GM23338 (cell line): ENCODE measurements at regions not wholly inside any gene's neighbourhood (a gene's known extent, or its start where the extent isn't known, plus 50 kb on each side); places are given as distances from the start of the nearest gene placed in this dataset.

ENCODE experiments used
- ATAC-seq: fragments of 200-7000 bp; cut with Tn5 transposase; 3 replicates; pipeline ENCODE4 v1.9.1; 2020
- DNase-seq: peaks from one replicate; pipeline ENCODE4 v3.0.0-alpha.2; 2015; ENCODE audit warnings: low spot score
- H2AFZ ChIP-seq: fragments of 200-600 bp; sonication (generic); 2 replicates; pipeline ENCODE4 v1.8.0; 2016; ENCODE audit warnings: antibody characterized with exemption, mild to moderate bottlenecking, moderate library complexity
- H3F3A ChIP-seq: fragments of 200-600 bp; sonication (generic); replicated peaks from 2 replicates; pipeline ENCODE4 v1.8.0; 2017; ENCODE audit warnings: antibody characterized with exemption, mixed run types, low read depth
- H3K27ac ChIP-seq: fragments of 200-600 bp; sonication (generic); 2 replicates; pipeline ENCODE4 v1.6.1; 2016; ENCODE audit warnings: low read depth
- H3K27me3 ChIP-seq: fragments of 200-600 bp; sonication (generic); 2 replicates; pipeline ENCODE4 v1.8.0; 2016; ENCODE audit warnings: mild to moderate bottlenecking, mixed run types, moderate library complexity; ENCODE audit not compliant: insufficient read depth
- H3K36me3 ChIP-seq: fragments of 200-600 bp; sonication (generic); 2 replicates; pipeline ENCODE4 v1.8.0; 2016; ENCODE audit warnings: mild to moderate bottlenecking; ENCODE audit not compliant: insufficient read depth
- H3K4me1 ChIP-seq: fragments of 200-600 bp; sonication (generic); 2 replicates; pipeline ENCODE4 v1.8.0; 2016; ENCODE audit warnings: mild to moderate bottlenecking, moderate library complexity; ENCODE audit not compliant: insufficient read depth
- H3K4me2 ChIP-seq: fragments of 200-600 bp; sonication (generic); 2 replicates; pipeline ENCODE4 v1.7.1; 2017; ENCODE audit warnings: mixed run types
- H3K4me3 ChIP-seq: fragments of 200-600 bp; sonication (generic); 2 replicates; pipeline ENCODE4 v1.6.1; 2016; ENCODE audit warnings: mixed run types
- H3K79me2 ChIP-seq: fragments of 200-600 bp; sonication (generic); replicated peaks from 2 replicates; pipeline ENCODE4 v1.8.0; 2017; ENCODE audit warnings: mild to moderate bottlenecking; ENCODE audit not compliant: insufficient read depth
- H3K9me2 ChIP-seq: fragments of 200-600 bp; sonication (generic); 2 replicates; pipeline ENCODE4 v1.8.0; 2017; ENCODE audit not compliant: insufficient read depth
- H4K20me1 ChIP-seq: fragments of 200-600 bp; sonication (generic); replicated peaks from 2 replicates; pipeline ENCODE4 v1.8.0; 2017; ENCODE audit warnings: mild to moderate bottlenecking; ENCODE audit not compliant: insufficient read depth
- H3K27ac Mint-ChIP-seq: 2 replicates; pipeline ENCODE4 v1.8.0; 2020; ENCODE audit warnings: inconsistent platforms, mild to moderate bottlenecking, moderate library complexity, mixed read lengths
- H3K27me3 Mint-ChIP-seq: 3 replicates; pipeline ENCODE4 v1.8.0; 2022; ENCODE audit warnings: low read depth, mild to moderate bottlenecking, moderate library complexity, mixed read lengths, inconsistent platforms; ENCODE audit not compliant: insufficient read depth, poor library complexity
- H3K36me3 Mint-ChIP-seq: 3 replicates; pipeline ENCODE4 v1.8.0; 2021; ENCODE audit warnings: low read depth, mild to moderate bottlenecking, inconsistent platforms, moderate library complexity, mixed read lengths
- H3K4me1 Mint-ChIP-seq: 3 replicates; pipeline ENCODE4 v1.8.0; 2020; ENCODE audit warnings: mild to moderate bottlenecking, inconsistent platforms, mixed read lengths
- H3K4me3 Mint-ChIP-seq: 3 replicates; pipeline ENCODE4 v1.8.0; 2021; ENCODE audit warnings: moderate library complexity, mild to moderate bottlenecking, inconsistent platforms, mixed read lengths
- H3K9me3 Mint-ChIP-seq: 3 replicates; pipeline ENCODE4 v1.8.0; 2020; ENCODE audit warnings: moderate library complexity, mild to moderate bottlenecking, inconsistent platforms, mixed read lengths
- CREB1 ChIP-seq: fragments of 250-450 bp; sonication (Bioruptor Pico); IDR thresholded peaks from 2 replicates; pipeline ENCODE4 v1.5.0; 2020; ENCODE audit warnings: low read depth, mild to moderate bottlenecking, moderate library complexity
- CTCF ChIP-seq, 2 experiments: fragments of 200-600 bp in 1 of 2; sonication (generic) in 1 of 2; conservative IDR thresholded peaks; 2 replicates each; pipeline versions ENCODE4 v1.5.1 to v1.6.1; 2016 to 2017; ENCODE audit warnings: antibody characterized with exemption in 2 of 2, low read depth in 2 of 2, mild to moderate bottlenecking in 2 of 2, moderate library complexity in 1 of 2
- EZH2 ChIP-seq: fragments of 200-600 bp; sonication (generic); IDR thresholded peaks from one replicate; pipeline ENCODE4 v1.8.0; 2017; ENCODE audit warnings: antibody characterized with exemption, mild to moderate bottlenecking, low read depth; ENCODE audit not compliant: unreplicated experiment
- EZH2phosphoT487 ChIP-seq: fragments of 200-600 bp; sonication (generic); IDR thresholded peaks from one replicate; pipeline ENCODE4 v1.8.1; 2018; ENCODE audit warnings: antibody characterized with exemption; ENCODE audit not compliant: unreplicated experiment
- JUNB ChIP-seq: IDR thresholded peaks from one replicate; pipeline ENCODE4 v1.6.1; 2016; ENCODE audit warnings: antibody characterized with exemption; ENCODE audit not compliant: unreplicated experiment
- NANOG ChIP-seq: IDR thresholded peaks from 2 replicates; pipeline ENCODE4 v1.6.1; 2016; ENCODE audit warnings: antibody characterized with exemption, borderline replicate concordance
- POLR2AphosphoS5 ChIP-seq: IDR thresholded peaks from 2 replicates; pipeline ENCODE4 v1.6.1; 2016; ENCODE audit warnings: antibody characterized with exemption, low read depth
- STAT1 ChIP-seq: IDR thresholded peaks from one replicate; pipeline ENCODE4 v1.6.1; 2016; ENCODE audit warnings: antibody characterized with exemption; ENCODE audit not compliant: unreplicated experiment
- ZNF114 ChIP-seq: fragments of 250-450 bp; sonication (Bioruptor Pico); IDR thresholded peaks from 2 replicates; pipeline ENCODE4 v1.5.0; 2020; ENCODE audit warnings: mild to moderate bottlenecking, moderate library complexity
- ZNF331 ChIP-seq: fragments of 250-450 bp; sonication (Bioruptor Pico); IDR thresholded peaks from 2 replicates; pipeline ENCODE4 v1.5.0; 2020; ENCODE audit warnings: low read depth, mild to moderate bottlenecking, moderate library complexity
- TF ChIP-seq, protein P1 (sequence below): IDR thresholded peaks from one replicate; pipeline ENCODE4 v1.6.1; 2018; ENCODE audit warnings: antibody characterized with exemption; ENCODE audit not compliant: unreplicated experiment
- TF ChIP-seq, protein P2 (sequence below): IDR thresholded peaks from 2 replicates; pipeline ENCODE4 v1.6.1; 2016; ENCODE audit warnings: antibody characterized with exemption
- TF ChIP-seq, protein P3 (sequence below): fragments of 250-450 bp; sonication (Bioruptor Pico); IDR thresholded peaks from 2 replicates; pipeline ENCODE4 v1.5.0; 2020; ENCODE audit warnings: mild to moderate bottlenecking, moderate library complexity

DNA sequence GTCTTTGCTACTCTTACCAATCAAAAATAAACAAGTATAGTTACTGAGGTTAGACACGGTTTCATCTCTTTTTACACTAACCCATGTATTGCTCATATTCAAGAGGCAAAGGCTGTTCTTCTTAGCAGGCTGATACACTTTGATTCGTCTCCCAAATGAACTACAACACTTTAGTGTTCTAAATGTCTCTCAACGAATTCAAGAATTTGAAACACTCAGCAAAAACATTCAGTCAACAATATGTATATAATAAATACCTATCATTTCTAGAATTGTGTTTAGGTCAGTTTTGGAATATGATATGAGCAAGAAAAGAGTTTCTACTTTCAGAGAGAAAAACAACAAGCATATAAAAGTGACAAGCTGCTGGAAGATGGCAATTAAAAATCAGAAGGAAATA is 669.6 kb upstream of the DPPA4 start (continued):
- no peak for TF ChIP-seq NANOG
- TF ChIP-seq EZH2 = no peak

- TF ChIP-seq, protein P1, sequence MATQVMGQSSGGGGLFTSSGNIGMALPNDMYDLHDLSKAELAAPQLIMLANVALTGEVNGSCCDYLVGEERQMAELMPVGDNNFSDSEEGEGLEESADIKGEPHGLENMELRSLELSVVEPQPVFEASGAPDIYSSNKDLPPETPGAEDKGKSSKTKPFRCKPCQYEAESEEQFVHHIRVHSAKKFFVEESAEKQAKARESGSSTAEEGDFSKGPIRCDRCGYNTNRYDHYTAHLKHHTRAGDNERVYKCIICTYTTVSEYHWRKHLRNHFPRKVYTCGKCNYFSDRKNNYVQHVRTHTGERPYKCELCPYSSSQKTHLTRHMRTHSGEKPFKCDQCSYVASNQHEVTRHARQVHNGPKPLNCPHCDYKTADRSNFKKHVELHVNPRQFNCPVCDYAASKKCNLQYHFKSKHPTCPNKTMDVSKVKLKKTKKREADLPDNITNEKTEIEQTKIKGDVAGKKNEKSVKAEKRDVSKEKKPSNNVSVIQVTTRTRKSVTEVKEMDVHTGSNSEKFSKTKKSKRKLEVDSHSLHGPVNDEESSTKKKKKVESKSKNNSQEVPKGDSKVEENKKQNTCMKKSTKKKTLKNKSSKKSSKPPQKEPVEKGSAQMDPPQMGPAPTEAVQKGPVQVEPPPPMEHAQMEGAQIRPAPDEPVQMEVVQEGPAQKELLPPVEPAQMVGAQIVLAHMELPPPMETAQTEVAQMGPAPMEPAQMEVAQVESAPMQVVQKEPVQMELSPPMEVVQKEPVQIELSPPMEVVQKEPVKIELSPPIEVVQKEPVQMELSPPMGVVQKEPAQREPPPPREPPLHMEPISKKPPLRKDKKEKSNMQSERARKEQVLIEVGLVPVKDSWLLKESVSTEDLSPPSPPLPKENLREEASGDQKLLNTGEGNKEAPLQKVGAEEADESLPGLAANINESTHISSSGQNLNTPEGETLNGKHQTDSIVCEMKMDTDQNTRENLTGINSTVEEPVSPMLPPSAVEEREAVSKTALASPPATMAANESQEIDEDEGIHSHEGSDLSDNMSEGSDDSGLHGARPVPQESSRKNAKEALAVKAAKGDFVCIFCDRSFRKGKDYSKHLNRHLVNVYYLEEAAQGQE = no peak
- TF ChIP-seq, protein P2, sequence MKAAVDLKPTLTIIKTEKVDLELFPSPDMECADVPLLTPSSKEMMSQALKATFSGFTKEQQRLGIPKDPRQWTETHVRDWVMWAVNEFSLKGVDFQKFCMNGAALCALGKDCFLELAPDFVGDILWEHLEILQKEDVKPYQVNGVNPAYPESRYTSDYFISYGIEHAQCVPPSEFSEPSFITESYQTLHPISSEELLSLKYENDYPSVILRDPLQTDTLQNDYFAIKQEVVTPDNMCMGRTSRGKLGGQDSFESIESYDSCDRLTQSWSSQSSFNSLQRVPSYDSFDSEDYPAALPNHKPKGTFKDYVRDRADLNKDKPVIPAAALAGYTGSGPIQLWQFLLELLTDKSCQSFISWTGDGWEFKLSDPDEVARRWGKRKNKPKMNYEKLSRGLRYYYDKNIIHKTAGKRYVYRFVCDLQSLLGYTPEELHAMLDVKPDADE = no peak
- TF ChIP-seq NANOG = no peak
- no peak for TF ChIP-seq POLR2AphosphoS5
- no peak for TF ChIP-seq EZH2
- TF ChIP-seq ZNF331 = no peak
- no peak for TF ChIP-seq EZH2phosphoT487
- no peak for TF ChIP-seq CREB1 (CRISPR knock-in tag)
- TF ChIP-seq, protein P3, sequence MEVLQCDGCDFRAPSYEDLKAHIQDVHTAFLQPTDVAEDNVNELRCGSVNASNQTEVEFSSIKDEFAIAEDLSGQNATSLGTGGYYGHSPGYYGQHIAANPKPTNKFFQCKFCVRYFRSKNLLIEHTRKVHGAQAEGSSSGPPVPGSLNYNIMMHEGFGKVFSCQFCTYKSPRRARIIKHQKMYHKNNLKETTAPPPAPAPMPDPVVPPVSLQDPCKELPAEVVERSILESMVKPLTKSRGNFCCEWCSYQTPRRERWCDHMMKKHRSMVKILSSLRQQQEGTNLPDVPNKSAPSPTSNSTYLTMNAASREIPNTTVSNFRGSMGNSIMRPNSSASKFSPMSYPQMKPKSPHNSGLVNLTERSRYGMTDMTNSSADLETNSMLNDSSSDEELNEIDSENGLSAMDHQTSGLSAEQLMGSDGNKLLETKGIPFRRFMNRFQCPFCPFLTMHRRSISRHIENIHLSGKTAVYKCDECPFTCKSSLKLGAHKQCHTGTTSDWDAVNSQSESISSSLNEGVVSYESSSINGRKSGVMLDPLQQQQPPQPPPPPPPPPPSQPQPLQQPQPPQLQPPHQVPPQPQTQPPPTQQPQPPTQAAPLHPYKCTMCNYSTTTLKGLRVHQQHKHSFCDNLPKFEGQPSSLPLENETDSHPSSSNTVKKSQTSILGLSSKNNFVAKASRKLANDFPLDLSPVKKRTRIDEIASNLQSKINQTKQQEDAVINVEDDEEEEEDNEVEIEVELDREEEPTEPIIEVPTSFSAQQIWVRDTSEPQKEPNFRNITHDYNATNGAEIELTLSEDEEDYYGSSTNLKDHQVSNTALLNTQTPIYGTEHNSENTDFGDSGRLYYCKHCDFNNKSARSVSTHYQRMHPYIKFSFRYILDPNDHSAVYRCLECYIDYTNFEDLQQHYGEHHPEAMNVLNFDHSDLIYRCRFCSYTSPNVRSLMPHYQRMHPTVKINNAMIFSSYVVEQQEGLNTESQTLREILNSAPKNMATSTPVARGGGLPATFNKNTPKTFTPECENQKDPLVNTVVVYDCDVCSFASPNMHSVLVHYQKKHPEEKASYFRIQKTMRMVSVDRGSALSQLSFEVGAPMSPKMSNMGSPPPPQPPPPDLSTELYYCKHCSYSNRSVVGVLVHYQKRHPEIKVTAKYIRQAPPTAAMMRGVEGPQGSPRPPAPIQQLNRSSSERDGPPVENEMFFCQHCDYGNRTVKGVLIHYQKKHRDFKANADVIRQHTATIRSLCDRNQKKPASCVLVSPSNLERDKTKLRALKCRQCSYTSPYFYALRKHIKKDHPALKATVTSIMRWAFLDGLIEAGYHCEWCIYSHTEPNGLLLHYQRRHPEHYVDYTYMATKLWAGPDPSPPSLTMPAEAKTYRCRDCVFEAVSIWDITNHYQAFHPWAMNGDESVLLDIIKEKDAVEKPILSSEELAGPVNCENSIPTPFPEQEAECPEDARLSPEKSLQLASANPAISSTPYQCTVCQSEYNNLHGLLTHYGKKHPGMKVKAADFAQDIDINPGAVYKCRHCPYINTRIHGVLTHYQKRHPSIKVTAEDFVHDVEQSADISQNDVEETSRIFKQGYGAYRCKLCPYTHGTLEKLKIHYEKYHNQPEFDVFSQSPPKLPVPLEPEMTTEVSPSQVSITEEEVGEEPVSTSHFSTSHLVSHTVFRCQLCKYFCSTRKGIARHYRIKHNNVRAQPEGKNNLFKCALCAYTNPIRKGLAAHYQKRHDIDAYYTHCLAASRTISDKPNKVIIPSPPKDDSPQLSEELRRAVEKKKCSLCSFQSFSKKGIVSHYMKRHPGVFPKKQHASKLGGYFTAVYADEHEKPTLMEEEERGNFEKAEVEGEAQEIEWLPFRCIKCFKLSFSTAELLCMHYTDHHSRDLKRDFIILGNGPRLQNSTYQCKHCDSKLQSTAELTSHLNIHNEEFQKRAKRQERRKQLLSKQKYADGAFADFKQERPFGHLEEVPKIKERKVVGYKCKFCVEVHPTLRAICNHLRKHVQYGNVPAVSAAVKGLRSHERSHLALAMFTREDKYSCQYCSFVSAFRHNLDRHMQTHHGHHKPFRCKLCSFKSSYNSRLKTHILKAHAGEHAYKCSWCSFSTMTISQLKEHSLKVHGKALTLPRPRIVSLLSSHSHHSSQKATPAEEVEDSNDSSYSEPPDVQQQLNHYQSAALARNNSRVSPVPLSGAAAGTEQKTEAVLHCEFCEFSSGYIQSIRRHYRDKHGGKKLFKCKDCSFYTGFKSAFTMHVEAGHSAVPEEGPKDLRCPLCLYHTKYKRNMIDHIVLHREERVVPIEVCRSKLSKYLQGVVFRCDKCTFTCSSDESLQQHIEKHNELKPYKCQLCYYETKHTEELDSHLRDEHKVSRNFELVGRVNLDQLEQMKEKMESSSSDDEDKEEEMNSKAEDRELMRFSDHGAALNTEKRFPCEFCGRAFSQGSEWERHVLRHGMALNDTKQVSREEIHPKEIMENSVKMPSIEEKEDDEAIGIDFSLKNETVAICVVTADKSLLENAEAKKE = no peak
- no peak for TF ChIP-seq ZNF114
- no peak for TF ChIP-seq JUNB
- no peak for TF ChIP-seq STAT1
- TF ChIP-seq CTCF (conservative IDR thresholded peaks at IDR 0.05; ENCODE audit: low read depth in 2 of 2) = no peak
- Histone ChIP-seq H3K9me2 (no peaks in the 10 kb centered on the region), H3K4me1 (peaks cover 42% of the 10 kb centered on the region), H4K20me1 (no peaks in the 10 kb centered on the region), H2AFZ (no peak overlapping the region), H3K4me3 (no peak overlapping the region), H3F3A (no peaks in the 10 kb centered on the region), H3K27ac (peak overlapping the region; percentile 39; the same call in 1 of the 2 replicates), H3K27me3 (no peaks in the 10 kb centered on the region), H3K79me2 (no peaks in the 10 kb centered on the region), H3K36me3 (no peaks in the 10 kb centered on the region), H3K4me2 (no peak overlapping the region)
- peaks cover 11% of the 10 kb centered on the region for H3K9me3 Mint-ChIP-seq
- DNase-seq = no peak
- no peak overlapping the region for H3K4me3 Mint-ChIP-seq
- peaks cover 8% of the 10 kb centered on the region for H3K36me3 Mint-ChIP-seq
- H3K27ac Mint-ChIP-seq = no peak overlapping the region
- peaks cover 1% of the 10 kb centered on the region for H3K27me3 Mint-ChIP-seq
- no peak for ATAC-seq
- H3K4me1 Mint-ChIP-seq = peaks cover 42% of the 10 kb centered on the region
Measured at GRCh38 chr3:110015231-110015963, 678.1 kb upstream of the DPPA4 start.
